Ureter (tissue), 1 donor: ENCODE measurements at regions not wholly inside any gene's neighbourhood (a gene's known extent, or its start where the extent isn't known, plus 50 kb on each side); places are given as distances from the start of the nearest gene placed in this dataset.
"Not testable (repeated sequence)": the region's sequence is repeated elsewhere in the genome, so short reads cannot be mapped to it uniquely, and the experiment has no call there.

Source experiments
- DNase-seq: peaks from one replicate; pipeline ENCODE4 v3.0.0-alpha.2; 2020; ENCODE audit warnings: low spot score
- donor health status: DM: yes; HTN: yes; CAD: no.

GRCh38 chr6:67775333-67775732 is 859.7 kb upstream of the ADGRB3 start:
- no peak for DNase-seq

- DNase-seq = no peak
Observed at GRCh38 chr6:67768972-67769371, 866.1 kb upstream of the ADGRB3 start.

- DNase-seq = not testable (repeated sequence)
Observed at GRCh38 chr6:67767046-67767822, 867.8 kb upstream of the ADGRB3 start.

DNA sequence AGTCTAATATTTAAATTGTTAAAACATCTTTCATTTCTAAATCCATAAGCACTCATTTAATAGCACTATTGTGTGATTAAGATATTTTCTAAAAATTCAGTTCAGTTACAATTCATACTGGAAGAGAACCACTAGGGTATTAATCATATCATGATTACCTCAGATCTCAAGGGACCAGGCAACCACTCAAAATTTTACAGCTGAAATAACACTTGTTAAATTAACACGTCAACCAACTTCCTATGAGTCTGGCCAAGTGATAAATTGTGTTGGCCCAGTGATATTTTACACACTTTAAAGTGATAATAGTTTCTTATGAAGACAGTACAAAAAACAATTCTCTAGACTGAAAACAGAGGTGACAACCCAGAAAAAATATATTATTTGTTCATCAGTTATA is 869.0 kb upstream of the ADGRB3 start:
- DNase-seq = no peak

- DNase-seq = no peak
Observed at GRCh38 chr6:67759001-67759400, 876.1 kb upstream of the ADGRB3 start.

- DNase-seq = no peak
Observed at GRCh38 chr6:67757465-67758033, 877.5 kb upstream of the ADGRB3 start.

- DNase-seq = no peak
Observed at GRCh38 chr6:67748521-67748920, 886.6 kb upstream of the ADGRB3 start.

DNA sequence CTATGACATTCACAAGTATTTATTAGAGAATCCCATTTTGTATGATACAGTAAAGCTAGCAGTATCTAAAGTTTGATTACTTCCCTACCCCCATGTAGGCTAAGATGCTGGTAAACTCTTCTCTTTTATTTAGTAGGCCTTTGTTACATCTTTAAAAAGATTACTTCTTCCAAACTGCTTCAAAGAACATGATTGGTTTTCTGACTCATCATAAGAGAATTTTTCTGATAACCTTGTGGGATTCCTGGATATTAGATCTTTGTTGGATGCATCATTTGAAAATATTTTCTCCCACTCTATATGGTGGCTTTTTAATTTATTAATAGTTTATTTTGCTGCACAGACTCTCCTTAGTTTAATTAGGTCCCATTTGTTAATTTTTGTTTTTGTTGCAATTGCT is 898.3 kb upstream of the ADGRB3 start:
- no peak for DNase-seq

- no peak for DNase-seq
Observed at GRCh38 chr6:67736161-67736560, 898.9 kb upstream of the ADGRB3 start.

DNA sequence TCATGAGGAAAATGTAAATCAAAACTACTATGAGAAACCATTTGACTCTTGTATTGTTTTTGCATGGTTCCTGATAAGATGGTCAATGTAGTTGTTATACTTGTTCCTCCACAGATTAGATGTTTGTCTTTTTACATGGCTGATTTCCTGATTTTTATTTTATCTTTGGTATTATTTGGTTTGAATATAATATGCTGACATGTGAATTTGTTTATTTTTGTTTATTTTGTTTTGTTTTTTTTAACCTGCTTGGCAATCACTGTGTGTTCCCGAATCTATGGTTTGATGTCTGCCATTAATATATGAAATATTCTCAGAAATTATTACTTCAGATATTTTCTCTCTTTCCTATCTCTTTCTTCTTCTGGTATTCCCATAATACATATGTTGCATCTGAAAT is 899.5 kb upstream of the ADGRB3 start:
- DNase-seq = no peak

GRCh38 chr6:67722861-67723261 is 912.2 kb upstream of the ADGRB3 start:
- no peak for DNase-seq

DNA sequence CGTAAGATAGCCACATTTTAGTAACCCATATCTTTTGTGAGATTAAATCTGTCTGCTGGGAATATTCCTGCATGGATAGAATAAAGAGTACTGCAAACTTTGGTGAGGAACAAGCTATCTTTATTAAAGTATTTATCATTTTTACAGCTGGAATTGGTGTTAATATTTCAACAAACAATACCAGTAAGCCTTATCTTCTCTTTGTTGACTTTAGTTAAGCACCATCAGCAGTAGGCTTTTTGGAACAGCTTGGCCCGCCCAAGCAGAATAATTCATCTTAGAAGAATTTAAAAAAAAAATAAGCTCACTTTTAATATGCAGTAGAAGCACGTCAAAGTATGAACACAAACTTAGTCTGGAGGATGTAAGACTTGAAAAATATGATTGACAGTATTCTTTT is 917.8 kb upstream of the ADGRB3 start:
- DNase-seq = no peak

DNA sequence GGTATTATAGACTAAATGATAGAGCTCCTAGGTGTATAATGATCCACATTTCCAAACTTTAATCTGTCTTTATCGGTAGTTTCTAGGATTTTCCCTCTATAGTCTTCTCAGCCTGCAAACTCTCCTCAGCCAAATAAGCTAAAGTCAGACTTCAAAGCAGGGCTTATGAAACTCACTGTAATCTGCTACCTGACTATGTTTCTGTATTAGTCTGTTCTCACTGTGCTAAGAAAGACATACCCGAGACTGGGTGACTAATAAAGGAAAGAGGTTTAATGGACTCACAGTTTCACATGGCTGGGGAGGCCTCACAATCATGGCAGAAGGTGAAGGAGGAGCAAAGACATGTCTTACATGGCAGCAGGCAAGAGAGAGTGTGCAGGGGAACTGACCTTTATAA is 928.7 kb upstream of the ADGRB3 start:
- DNase-seq = no peak

GRCh38 chr6:67698534-67698933 is 936.5 kb upstream of the ADGRB3 start:
- no peak for DNase-seq

DNA sequence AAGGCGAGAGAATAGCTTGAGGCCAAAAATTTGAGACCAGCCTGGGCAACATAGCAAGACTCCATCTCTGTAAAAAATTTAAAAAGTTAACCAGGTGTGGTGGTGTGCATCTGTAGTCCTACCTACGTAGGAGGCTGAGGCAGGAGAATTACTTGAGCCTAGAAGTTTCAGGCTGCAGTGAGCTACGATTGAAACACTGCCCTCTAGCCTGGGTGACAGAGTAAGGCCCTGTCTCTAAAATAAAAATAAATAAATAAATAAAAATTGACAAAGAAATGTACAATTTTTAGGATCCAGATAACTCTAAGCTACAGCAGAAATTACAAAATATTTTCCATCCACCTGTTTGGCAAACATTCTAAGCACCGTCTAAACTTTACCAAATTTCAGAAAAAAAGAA is 941.0 kb upstream of the ADGRB3 start:
- no peak for DNase-seq

DNA sequence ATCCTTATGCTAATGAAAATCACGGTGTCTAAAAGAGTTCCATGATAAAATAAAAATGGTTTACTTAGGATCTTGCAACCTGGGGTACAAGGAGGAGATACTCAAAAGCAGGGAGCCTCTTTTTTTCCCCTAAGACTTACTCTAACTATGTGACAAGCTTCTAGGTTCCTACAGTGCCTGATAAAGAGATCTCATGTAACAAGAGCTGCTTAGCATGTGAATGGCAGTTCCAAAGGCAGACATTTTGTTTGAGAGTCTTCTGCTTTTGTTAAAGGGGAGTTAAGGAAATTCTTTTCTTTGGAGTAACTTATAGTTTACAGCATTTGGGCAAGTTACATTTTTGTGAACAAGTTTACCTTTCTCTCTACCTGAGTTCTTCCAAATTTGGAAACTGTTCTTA is 945.8 kb upstream of the ADGRB3 start:
- DNase-seq = no peak

DNA sequence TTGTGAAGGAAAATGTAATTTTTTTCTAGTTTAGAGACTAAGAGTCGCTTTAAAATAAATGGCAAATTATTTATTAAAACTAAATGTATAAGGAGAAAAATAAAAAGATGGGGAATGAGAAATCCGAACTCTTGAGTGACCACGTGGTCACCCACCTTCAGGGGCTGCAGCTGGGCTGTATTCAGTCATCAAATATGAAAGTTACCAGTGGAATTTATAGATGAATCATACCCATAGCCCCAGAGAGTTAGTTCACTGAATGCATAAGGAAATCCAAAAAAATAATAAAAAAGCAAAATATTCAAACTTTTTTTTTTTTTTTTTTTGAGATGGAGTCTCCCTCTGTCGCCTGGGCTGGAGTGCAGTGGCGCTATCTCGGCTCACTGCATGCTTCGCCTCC is 947.7 kb upstream of the ADGRB3 start:
- no peak for DNase-seq

DNA sequence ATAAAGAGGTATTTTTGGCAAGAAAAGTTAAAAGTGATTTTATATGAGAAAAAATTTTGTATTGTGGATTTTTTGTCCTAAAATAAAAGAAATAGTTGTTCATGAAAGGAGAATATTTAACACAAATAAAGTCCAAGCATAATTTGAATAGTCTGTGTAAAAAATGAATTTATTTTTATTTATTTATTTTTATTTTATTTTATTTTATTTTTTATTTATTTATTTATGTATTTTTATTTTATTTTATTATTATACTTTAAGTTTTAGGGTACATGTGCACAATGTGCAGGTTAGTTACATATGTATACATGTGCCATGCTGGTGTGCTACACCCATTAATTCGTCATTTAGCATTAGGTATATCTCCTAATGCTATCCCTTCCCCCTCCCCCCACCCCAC is 948.9 kb upstream of the ADGRB3 start:
- DNase-seq = not testable (repeated sequence)

DNA sequence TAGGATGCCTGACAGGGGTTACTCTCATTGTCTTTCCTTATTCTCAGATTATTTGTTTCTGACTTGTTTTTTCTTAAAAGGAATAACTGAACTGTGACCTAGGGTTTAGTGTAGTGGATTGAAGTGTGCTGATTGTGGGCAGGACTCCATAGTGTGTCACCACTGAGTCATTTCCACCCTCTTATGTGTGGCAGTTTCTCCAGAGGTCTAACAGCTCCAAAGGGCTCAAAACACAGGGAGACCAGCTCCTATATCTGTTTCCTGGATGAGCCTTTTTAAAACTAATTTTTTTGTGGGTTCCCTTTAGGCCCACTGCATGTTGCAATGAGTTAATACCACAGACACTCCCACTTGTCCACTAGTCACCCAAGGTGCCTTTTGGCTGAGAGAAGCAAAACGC is 951.1 kb upstream of the ADGRB3 start:
- DNase-seq = no peak

- DNase-seq = no peak
Observed at GRCh38 chr6:67680297-67680932, 954.7 kb upstream of the ADGRB3 start.

DNA sequence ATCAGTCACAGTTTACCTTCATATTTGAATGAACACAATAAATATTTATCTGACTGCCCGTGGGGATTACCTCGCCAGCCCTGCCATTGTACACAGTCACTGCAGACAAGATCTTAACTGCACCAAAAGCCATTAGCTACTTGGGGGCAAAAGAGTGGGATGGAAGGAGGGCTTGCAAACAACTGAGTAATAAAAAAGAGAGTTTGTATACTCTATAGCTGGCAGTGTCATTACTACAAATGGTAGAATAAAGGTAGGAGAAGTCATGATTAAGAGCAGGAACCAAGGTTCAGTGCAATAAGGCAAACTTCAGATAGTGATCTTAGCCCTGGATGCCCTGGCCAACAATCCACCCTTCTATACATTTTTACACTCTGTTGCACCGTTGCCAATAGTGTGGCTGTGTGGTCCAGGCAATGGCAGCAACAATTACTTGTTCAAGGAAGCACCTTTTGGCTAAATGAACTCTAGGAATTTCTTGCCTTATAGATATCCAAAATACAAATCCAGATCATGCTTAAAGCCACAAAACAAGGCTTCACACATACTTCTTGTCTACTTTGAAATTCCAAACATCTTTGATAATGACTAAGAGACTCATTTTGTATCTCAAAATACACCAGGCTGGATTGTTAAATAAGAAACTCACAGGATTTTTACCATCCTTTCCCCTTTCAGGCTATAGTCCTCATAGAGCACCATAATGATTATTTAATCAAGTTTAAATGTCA is 955.4 kb upstream of the ADGRB3 start:
- no peak for DNase-seq

DNA sequence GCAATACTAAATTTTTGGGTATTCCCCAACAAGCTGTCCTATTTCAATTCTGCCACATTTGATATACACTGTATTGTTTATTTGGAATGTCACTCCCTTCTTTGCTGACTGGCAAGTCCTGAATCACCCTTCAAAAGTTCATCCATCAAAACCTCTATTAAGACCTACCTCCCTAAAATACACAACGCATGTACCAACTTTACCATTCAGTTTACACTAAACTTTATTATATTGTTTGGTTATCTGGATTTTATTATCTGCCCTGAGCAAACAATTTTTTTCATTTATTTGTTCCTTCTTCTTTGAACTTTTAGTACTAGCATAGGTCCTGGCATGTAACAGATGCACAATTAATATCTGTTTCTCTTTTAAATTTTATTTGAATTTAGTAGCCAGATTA is 958.2 kb upstream of the ADGRB3 start:
- DNase-seq = no peak
